Left lobe of liver (tissue), 2 donors: ENCODE measurements at regions not wholly inside any gene's neighbourhood (a gene's known extent, or its start where the extent isn't known, plus 50 kb on each side); places are given as distances from the start of the nearest gene placed in this dataset.
"Not testable (repeated sequence)": the region's sequence is repeated elsewhere in the genome, so short reads cannot be mapped to it uniquely, and the experiment has no call there.

Experiments used
- ATAC-seq: fragments of 200-7000 bp; cut with Tn5 transposase; one replicate; pipeline ENCODE4 v1.9.1; 2020; ENCODE audit warnings: mild to moderate bottlenecking, moderate library complexity
- DNase-seq: peaks from one replicate; pipeline ENCODE4 v3.0.0-alpha.2; 2020; ENCODE audit warnings: low spot score
- donor health status: DM: no; HTN: no; CAD: no; lungs with moderate emphysema.
- donor health status: DM: no; HTN: yes; CAD: no.

- DNase-seq (no peak), ATAC-seq (no peak)
Measured at GRCh38 chr7:113197274-113197673, 78.9 kb upstream of the SMIM30 start.

GRCh38 chr7:113188396-113188795 is 70.0 kb upstream of the SMIM30 start:
- ATAC-seq (no peak), DNase-seq (no peak)

DNA sequence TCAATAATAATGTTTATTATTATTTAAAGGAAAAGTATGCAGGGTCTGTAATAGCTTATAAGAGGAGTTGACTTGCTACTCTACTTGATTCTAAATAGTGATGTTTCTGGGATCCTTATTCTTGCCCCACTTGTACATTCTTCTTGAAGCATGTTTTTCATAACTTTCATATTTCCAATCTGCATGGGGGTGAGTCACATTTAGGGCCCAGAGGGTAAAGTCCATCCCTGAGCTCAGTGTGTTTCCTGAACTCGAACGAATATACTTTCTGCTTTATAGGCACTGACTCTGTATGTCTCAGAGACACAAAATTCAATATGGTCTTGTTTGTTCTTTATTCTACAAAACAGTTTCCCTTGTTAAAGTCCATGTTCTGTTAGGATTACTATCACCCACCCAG is 61.0 kb upstream of the SMIM30 start:
- ATAC-seq (no peak), DNase-seq (no peak)

DNA sequence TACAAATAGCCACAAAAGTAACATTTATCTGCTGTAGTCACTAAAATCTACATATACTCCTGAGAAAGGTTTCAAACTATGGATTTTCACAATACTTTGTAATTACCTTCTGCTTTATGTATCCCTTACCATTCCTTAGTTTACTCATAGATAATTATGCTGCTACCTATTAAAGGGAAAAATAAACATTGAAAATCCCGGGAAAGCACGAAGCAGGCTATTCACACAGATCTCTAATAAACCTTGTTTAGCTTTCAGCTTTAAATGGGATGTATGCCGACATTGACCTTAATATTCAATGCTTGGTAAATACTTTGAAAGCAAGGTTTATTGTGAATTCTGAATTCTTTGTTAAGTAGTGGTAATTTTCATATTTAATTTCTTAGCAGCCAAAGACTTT is 58.5 kb upstream of the SMIM30 start:
- no peak for ATAC-seq

DNA sequence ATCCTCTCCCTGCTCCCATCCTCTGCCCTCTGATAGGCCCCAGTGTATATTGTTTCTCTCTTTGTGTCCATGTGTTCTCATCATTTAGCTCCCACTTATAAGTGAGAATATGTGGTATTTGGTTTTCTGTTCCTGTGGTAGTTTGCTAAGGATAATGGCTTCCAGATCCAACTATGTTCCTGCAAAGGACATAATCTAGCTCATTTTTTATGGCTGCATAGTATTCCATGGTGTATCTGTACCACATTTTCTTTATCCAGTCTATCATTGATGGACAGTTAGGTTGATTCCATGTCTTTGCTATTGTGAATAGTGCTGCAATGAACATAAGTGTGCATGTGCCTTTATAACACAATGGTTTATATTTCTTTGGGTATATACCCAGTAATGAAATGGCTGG is 57.8 kb upstream of the SMIM30 start:
- not testable (repeated sequence) for DNase-seq, ATAC-seq

More for the DNA sequence above, 58.5 kb upstream of the SMIM30 start:
- no peak for DNase-seq

DNA sequence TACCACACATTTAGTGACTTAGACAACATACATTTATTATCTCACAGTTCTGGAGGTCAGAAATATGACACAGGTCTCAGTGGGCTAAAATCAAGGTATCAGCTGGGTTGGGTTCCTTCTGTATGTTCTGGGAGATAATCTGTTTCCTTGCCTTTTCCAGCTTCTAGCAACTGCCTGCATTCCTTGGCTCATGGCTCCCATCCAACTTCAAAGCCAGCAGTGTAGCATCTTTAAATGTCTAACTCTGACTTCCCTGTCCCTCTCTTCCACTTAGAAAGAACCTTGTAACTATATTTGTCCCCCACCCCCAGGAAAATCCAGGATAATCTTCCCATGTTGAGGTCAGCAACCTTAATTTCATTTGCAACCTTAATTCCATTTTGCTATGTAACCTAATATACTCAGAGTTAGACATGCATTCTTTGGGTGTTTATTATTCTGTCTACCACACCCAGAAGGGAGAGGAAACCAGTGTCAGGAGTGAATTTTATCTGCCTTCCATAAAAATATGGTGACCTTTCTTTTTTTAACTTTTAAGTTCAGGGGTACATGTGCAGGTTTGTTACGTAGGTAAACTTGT is 57.3 kb upstream of the SMIM30 start:
- DNase-seq, result no peak
- no peak for ATAC-seq

GRCh38 chr7:113172726-113173125 is 54.4 kb upstream of the SMIM30 start:
- no peak for ATAC-seq
- DNase-seq, result no peak

GRCh38 chr7:113170591-113170990 is 52.2 kb upstream of the SMIM30 start:
- DNase-seq (no peak), ATAC-seq (peak; percentile 70)
